Choroid plexus epithelial cell (primary cell): ENCODE measurements at regions not wholly inside any gene's neighbourhood (a gene's known extent, or its start where the extent isn't known, plus 50 kb on each side); places are given as distances from the start of the nearest gene placed in this dataset.
"Not testable (repeated sequence)": the region's sequence is repeated elsewhere in the genome, so short reads cannot be mapped to it uniquely, and the experiment has no call there.

ENCODE experiments used
- DNase-seq: peaks from one replicate; pipeline ENCODE4 v3.0.0-alpha.2; 2010; ENCODE audit warnings: low read depth
- H3K4me3 ChIP-seq: 2 replicates; pipeline ENCODE4 v1.5.1; 2011; ENCODE audit warnings: low read depth, mild to moderate bottlenecking, control low read depth, low read length, moderate library complexity
- CTCF ChIP-seq: conservative IDR thresholded peaks from 2 replicates; pipeline ENCODE4 v1.5.1; 2011; ENCODE audit warnings: low read depth, mild to moderate bottlenecking, control low read depth, inconsistent platforms, low read length, moderate library complexity

- no peak overlapping the region for H3K4me3 ChIP-seq
- no peak for DNase-seq
- no peak for TF ChIP-seq CTCF
Measured at GRCh38 chr2:16739778-16740581, 74.3 kb upstream of the CYRIA start.

- no peak for DNase-seq
- no peak for TF ChIP-seq CTCF
Measured at GRCh38 chr2:16738361-16739225, 73.0 kb upstream of the CYRIA start.

GRCh38 chr2:16737812-16738211 lies 72.2 kb upstream of the CYRIA start:
- H3K4me3 ChIP-seq, result no peak overlapping the region
- DNase-seq, result no peak
- TF ChIP-seq CTCF, result no peak

More at GRCh38 chr2:16738361-16739225, 73.0 kb upstream of the CYRIA start:
- no peak overlapping the region for H3K4me3 ChIP-seq

- no peak overlapping the region for H3K4me3 ChIP-seq
- no peak for TF ChIP-seq CTCF
- DNase-seq, result no peak
Measured at GRCh38 chr2:16736633-16737032, 71.0 kb upstream of the CYRIA start.

GRCh38 chr2:16729335-16729734 lies 63.7 kb upstream of the CYRIA start:
- no peak for TF ChIP-seq CTCF
- no peak for DNase-seq
- H3K4me3 ChIP-seq, result no peak overlapping the region

- no peak overlapping the region for H3K4me3 ChIP-seq
- no peak for DNase-seq
- no peak for TF ChIP-seq CTCF
Measured at GRCh38 chr2:16728351-16729136, 62.9 kb upstream of the CYRIA start.

GRCh38 chr2:16727849-16728248 lies 62.2 kb upstream of the CYRIA start:
- DNase-seq, H3K4me3 ChIP-seq: not testable (repeated sequence)
